ENCODE measurements at regions not wholly inside any gene's neighbourhood (a gene's known extent, or its start where the extent isn't known, plus 50 kb on each side); places are given as distances from the start of the nearest gene placed in this dataset.
A peak's percentile ranks its signal among the peaks of the same experiment; 100 is the strongest.

DNA sequence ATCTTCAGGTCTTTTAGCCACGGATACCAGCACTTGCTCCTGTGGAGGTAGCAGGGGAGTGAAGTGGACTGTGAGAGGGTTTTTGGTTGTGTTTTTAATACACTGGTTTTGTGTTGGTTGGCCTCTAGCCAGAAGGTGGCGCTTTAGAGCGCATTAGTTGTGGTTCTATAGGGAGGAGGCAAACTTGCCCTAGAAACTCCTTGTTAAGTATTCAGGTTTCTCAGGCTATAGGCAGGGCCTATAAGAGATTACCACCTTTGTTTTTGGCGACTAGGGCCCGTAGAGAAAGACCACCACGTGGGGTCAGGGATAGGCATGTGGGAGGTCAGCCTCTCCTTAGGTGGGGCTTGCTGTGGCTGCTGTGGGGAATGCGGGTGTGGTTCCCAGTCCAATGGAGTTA, 221.6 kb upstream of the SPANXN4 start:
- intact Hi-C loops (cut with DNase I; ENCODE audit: low total_unique reads), result no loop called here
- no peaks in the 10 kb centered on the region for H3K4me1 ChIP-seq
- no peak for DNase-seq
- no peak overlapping the region for H3K4me3 ChIP-seq
- no peaks in the 10 kb centered on the region for H3K27me3 ChIP-seq
- WGBS, 5 donors, result 56 to 75% (median 70%) methylated on average over 4 to 7 of the region's 7 CpGs; no CpG with 5 or more reads in 1 of the 5 donors
- H3K36me3 ChIP-seq, result no peaks in the 10 kb centered on the region
- H3K9me3 ChIP-seq, result peaks cover 0 to 4% (median 0%) of the 10 kb centered on the region in 4 donors
- H3K27ac ChIP-seq, result no peak overlapping the region
- TF ChIP-seq, protein P1, sequence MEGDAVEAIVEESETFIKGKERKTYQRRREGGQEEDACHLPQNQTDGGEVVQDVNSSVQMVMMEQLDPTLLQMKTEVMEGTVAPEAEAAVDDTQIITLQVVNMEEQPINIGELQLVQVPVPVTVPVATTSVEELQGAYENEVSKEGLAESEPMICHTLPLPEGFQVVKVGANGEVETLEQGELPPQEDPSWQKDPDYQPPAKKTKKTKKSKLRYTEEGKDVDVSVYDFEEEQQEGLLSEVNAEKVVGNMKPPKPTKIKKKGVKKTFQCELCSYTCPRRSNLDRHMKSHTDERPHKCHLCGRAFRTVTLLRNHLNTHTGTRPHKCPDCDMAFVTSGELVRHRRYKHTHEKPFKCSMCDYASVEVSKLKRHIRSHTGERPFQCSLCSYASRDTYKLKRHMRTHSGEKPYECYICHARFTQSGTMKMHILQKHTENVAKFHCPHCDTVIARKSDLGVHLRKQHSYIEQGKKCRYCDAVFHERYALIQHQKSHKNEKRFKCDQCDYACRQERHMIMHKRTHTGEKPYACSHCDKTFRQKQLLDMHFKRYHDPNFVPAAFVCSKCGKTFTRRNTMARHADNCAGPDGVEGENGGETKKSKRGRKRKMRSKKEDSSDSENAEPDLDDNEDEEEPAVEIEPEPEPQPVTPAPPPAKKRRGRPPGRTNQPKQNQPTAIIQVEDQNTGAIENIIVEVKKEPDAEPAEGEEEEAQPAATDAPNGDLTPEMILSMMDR (IDR thresholded peaks at IDR 0.05), result no peak
- TF ChIP-seq POLR2A (IDR thresholded peaks at IDR 0.05) (no peak), EP300 (IDR thresholded peaks at IDR 0.05) (no peak), POLR2AphosphoS5 (IDR thresholded peaks at IDR 0.05) (no peak)

DNA sequence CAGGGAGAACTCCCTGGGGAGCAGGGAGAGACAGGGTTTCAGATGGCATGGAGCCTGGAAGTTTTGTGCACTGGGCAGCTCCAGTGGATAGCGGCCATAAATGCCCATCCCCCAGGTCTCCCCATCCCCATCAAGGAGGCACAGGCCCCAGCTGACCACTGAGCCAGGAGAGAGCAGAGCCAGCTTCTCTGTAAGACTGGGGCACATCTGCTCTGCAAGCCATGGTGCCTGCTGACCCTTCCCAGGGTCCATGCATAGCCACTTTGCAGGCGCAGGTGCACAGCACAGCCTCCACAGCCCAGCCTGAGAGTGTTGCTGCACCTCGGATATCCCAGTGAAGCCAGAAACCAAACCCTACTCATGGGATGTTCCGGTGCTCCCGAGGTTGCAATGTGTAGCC, 206.3 kb upstream of the SPANXN4 start:
- no peaks in the 10 kb centered on the region for H3K36me3 ChIP-seq
- peaks cover 0 to 2% (median 0%) of the 10 kb centered on the region in 3 donors for H3K27me3 ChIP-seq
- H3K4me1 ChIP-seq, result no peaks in the 10 kb centered on the region
- WGBS, 5 donors, result 64 to 94% (median 83%) methylated on average over 1 to 5 of the region's 5 CpGs
- intact Hi-C loops (cut with DNase I; ENCODE audit: low total_unique reads), result no loop called here
- H3K9me3 ChIP-seq, result peaks cover 0 to 3% (median 0%) of the 10 kb centered on the region in 4 donors
- no peak overlapping the region for H3K27ac ChIP-seq
- TF ChIP-seq POLR2AphosphoS5 (IDR thresholded peaks at IDR 0.05) (no peak), EP300 (IDR thresholded peaks at IDR 0.05) (no peak), POLR2A (IDR thresholded peaks at IDR 0.05) (no peak)
- TF ChIP-seq, protein P1 (IDR thresholded peaks at IDR 0.05), result no peak
- no peak for DNase-seq
- H3K4me3 ChIP-seq, result no peak overlapping the region

DNA sequence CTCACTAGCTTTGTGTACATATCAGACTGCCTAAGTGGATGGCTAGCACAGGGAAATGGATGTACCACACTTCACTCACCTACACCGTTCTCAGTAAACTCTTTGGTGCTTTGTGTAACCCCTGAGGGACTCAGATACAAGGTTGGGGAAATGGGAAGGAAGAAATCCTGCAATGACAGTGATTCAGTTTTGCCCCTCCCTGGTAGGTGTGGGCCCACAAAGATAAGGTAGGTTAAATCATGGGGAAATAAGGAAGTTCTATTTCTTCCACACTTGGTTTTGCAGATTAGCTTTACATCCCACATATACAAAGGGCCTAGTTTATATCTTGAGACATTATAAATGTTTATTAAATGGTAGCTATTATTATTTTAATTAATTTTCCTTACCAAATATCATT, 197.6 kb upstream of the SPANXN4 start:
- TF ChIP-seq EP300 (IDR thresholded peaks at IDR 0.05) (no peak), POLR2AphosphoS5 (IDR thresholded peaks at IDR 0.05) (no peak), POLR2A (IDR thresholded peaks at IDR 0.05) (no peak)
- TF ChIP-seq, protein P1 (IDR thresholded peaks at IDR 0.05), result no peak
- Histone ChIP-seq H3K27me3 (no peaks in the 10 kb centered on the region), H3K36me3 (no peaks in the 10 kb centered on the region), H3K4me3 (no peak overlapping the region), H3K9me3 (no peaks in the 10 kb centered on the region), H3K27ac (no peak overlapping the region), H3K4me1 (no peaks in the 10 kb centered on the region)
- no peak for DNase-seq
- intact Hi-C loops (cut with DNase I; ENCODE audit: low total_unique reads), result no loop called here
- WGBS, 5 donors, result 41 to 60% (median 50%) methylated on average over 1 of the region's 1 CpG

DNA sequence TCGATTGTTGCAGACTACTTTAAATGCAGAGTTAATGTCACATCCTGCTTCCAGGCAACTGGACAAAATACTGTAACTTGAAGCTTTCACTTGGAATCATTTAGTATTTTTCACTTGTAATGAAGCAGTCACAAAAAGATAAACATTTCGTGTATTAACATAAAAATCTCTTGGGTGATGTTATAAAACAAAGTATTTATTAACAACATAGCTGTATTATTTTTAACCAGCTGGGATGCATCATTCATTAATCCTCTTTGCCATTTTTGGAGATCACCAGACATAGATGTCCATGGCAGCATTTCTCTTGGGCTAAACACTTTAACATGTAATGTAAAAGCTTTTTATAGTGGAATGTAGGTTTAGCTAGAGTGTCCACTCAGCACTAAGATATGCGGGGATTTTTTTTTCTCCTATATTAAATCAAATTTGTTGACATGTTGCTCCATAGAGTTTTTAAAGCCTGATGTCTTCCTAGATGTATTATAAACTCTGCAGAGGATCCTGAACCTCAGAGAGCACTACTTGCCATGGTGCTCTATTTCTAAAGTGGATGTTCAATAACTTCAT, 193.7 kb upstream of the SPANXN4 start:
- no peak overlapping the region for H3K4me3 ChIP-seq
- peak in 1 of 2 donors; percentile 54 for DNase-seq
- 45 to 72% (median 52%) methylated on average over 3 of the region's 3 CpGs for WGBS, 5 donors
- no peak overlapping the region for H3K27ac ChIP-seq
- no peaks in the 10 kb centered on the region for H3K9me3 ChIP-seq
- H3K27me3 ChIP-seq, result no peaks in the 10 kb centered on the region
- TF ChIP-seq, protein P1 (IDR thresholded peaks at IDR 0.05), result no peak
- no peak for TF ChIP-seq POLR2AphosphoS5 (IDR thresholded peaks at IDR 0.05)
- no peak for TF ChIP-seq EP300 (IDR thresholded peaks at IDR 0.05)
- no peak for TF ChIP-seq POLR2A (IDR thresholded peaks at IDR 0.05)
- no peaks in the 10 kb centered on the region for H3K4me1 ChIP-seq
- intact Hi-C loops (cut with DNase I; ENCODE audit: low total_unique reads), result no loop called here
- no peaks in the 10 kb centered on the region for H3K36me3 ChIP-seq

Measured in stomach (tissue), 8 donors.